Fibroblast of skin of left biceps (primary cell): ENCODE measurements at regions not wholly inside any gene's neighbourhood (a gene's known extent, or its start where the extent isn't known, plus 50 kb on each side); places are given as distances from the start of the nearest gene placed in this dataset.

ENCODE experiments used
- DNase-seq, 2 experiments: peaks; one replicate each; pipeline ENCODE4 v3.0.0-alpha.2; 2013; ENCODE audit warnings: low read depth in 2 of 2

DNA sequence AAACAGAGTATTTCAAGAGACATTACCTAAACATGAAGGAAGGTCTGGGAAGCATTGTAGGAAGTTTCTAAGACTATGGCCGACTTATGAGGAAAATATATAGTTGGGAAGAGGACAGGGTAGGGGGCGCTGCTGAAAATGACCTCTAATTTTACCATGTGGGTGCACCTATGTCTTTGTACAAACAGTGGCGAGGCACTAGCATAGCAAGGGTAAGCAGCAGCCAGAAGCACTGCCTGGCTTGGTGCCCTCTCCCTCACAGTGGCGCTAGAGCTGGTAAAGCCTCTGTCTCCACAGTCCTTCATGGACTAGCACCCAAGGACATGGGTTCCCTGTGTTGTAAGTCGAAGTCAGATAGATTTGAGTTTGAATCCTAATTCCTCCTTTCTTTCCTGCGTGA, 461.2 kb downstream of the INHBA start:
- DNase-seq: no peak

DNA sequence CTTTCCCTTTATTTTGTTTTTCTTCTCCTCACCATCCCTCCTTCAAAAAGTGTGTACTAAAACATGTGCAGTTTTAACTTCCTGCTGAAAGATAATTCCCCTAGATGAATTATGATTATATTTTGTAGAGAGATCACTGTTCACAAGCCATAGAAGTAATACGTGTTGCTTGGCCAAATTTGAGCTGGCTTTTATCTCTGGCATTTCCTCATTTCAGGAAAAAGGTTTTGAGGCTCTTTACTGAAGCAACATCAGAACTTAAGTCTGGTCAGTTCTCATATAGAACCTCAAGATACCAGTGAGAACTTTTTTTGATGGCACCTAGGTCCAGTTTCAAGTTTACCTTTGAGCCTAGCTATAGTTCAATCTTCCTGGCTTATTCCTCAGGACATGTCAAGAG, 463.3 kb downstream of the INHBA start:
- no peak for DNase-seq

DNA sequence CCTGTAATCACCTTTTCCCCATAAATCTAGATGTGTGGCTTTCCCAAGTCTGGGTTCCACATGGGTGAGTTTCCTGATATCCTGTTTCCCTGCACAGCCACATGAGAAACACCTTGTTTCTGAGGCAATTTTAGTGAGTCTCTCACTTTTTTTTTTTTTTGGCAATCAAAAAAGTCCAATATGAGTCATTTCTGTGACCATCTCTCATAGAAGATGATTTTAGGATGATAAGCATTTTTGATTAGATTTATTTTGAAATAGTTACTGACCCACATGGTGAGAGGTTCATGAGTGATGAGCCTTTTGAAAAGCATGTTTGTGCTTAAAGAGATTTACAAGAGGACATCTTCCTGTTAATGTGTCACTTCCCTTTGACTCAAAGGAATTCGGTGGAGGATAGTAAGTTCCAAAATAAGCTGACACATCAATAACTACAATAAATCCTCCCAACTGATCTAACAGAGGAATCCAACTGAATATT, 464.0 kb downstream of the INHBA start:
- peak; percentile 33 to 36 for DNase-seq

DNA sequence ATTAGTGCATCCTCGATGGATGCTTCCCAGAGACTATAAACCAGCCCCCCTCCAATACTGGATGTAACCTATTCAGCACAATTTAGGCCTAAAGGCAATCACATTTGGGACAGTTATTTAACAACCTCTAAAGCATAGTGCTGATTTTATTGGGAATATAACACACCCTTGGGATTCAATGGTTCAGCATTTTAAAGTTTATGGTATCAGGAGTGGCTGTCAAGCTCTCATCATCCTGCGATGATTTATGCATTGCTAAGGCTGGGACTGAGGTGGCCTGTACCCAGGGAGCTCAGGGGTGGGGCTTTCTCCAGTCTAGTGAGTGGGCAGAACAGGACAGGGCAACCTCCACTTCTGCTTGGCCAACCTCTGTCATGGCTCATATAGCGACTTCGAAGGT, 464.9 kb downstream of the INHBA start:
- no peak for DNase-seq

DNA sequence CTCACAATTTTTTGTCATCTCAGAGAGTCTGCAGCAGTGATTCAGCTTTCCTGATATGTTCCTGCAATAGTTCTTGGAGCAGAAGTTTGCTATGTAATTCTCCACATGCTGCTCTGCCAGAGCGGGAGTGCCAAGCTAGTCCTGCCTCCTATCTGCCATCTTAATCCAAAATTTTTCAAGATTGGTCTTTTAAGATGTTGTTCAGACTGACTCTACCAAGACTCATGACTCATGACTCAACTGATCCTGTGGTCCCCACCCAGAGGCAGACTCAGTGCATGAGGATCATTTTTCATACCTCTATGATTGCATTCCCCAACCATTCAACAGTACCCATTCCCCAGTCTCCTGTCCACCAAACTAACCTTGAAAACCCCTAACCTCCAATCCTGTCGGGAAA, 470.8 kb downstream of the INHBA start:
- DNase-seq: no peak

DNA sequence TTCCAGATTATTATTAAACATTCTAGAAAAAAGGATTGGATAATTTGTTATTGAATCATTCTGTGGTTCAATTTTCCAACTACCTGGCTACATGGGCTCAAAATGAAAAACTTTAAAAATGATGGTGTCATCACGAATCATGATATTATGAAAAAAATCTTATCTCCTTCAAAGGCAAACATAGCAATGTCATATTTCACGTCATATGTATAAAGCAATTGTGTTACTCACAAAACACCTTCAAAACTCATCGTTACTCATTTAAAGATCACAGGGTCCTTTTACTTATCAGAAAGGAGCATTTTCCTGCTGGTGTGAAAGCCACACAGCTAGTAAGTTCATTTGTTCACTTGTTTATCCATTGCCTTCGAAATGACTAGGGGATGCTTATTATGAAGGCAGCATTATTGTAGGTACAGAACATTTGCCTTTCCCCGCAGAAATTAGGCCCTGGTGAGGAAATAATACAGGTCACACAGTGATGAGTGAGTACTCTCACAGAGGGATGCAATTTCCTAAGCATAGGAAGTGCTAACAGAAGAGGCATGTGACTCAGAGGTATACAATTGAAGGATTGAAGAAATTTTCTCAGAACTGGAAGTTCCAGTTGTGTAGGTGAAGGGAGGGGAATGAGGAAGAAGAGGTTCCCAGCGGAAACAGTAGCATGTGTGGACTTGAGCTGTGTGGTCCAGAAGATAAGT, 478.7 kb downstream of the INHBA start:
- peak in 1 of 2 experiments; percentile 2 for DNase-seq

DNA sequence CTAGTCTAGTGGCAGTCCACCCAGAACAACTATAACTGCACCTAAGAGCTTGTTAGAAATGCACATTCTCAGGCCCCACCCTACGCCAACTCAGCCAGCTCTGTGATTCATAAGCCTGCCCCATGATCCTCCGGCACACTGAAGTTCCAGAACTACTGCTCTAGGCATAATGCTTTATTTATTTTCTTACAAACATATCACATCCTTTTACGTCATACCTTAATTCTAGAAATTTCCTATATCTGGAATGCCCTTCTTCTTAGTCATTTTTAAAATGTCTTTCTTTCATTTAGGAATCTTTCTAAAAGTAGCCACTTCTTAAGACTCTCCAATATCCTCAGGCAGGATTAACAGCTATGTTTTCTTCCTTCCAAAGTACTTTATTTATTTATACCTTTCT, 480.1 kb downstream of the INHBA start:
- no peak for DNase-seq

DNA sequence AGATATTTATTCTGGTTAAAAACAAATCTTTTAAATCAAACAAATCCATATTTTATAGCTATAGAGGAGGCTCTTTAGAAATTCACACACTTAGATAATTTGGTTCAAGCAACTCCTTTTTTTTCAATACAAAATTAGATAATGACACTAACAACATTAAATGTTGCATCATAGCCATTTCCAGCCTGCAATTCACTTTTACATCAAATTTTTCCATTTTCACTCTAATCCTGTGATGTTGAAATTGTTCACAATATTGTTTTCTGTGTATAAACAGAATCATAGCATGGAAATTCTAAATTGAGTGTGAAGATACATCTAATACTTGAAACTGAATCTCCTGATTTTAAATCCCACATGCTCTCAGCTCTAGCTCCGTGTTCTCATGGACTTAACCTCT, 482.6 kb downstream of the INHBA start:
- DNase-seq: no peak

DNA sequence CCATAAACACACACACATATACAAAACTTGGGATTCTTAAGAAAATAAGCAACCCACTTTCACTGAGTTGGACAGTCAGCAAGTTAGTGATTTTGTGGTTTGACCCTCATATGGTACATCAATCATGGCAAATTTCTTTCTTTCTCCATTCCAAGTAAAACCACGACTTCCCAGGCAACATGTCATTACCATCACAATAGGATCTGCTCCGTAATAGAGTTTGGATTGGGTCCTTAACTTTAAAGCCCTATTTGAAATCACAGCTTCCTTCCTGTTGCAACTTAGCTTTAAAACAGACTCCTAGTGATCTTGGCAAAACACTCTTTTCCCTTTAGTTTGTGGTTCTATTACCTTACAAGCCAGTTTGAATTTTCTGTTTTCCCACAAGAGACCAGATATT, 483.6 kb downstream of the INHBA start:
- peak; percentile 11 to 14 for DNase-seq

DNA sequence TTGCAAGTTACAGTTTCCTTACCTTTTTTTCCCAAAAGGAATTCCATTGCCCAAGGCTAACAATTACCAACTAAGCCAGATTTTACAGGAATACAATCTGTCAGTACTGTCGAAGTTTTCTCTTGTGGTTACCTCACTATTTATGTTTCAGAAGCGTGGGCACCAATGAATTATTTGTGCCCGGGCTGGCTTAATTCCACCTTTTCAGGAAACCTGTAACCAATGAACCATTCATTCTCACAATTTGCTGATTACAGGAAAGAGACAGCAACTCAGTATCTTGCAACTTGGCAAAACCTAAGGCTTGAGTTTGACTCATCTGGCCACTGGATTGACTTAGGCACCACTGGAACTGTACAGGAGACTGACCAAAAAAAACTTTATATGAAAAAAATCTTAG, 485.6 kb downstream of the INHBA start:
- DNase-seq: no peak

DNA sequence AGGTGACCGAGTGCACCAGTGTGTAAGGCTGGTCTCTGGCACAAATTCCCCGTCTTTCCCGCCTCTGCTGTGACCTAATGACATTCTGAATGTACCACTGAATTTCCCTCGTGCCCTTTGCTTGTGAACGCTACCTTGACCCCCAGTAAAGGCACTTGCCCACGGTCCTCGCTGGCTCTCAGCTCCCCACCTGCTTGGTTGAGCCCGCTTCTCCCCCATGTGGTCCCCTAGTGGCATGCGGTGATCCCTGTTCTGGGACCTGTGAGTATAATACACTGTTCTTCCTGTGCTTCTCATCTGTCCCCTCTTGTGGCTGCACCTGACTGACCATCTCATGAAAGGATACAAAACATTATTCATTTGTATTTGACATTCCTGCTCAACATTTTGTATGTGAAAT, 495.7 kb downstream of the INHBA start:
- no peak for DNase-seq

DNA sequence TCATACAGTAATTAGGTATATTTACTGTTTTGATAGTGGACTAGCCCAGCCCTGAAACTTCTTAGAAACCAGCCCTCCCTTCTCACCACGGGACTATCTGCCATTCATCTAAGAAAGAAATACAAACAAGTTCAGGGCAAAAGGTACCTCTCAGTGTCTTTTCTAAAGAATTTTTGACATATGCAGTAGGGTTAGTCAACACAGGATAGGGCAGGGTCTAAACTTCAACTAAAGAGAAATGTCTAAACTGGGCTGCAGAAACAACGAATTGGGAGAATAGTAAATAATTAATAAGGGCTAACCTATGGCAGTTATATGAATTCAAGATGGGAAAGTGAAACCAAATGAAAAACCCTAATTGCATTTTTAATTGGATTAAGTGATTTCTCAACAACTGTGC, 496.6 kb downstream of the INHBA start:
- DNase-seq: no peak

DNA sequence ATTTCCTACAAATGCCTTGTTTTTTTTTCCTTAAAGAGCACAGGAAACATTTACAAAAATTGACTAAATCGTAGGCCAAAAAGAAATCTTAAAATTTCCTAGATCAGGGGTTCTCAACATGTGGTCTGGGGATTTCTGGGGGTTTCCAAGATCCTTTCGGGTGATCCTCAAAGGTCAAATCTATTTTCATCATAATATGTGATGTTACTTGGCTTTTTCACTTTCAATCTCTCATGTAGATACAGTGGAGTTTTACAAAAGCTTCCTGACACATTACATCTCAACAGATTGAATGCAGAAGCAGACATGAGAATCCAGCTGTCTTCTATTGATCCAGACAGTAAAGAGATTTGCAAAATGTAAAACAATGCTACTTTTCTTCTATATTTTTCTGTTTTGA, 497.3 kb downstream of the INHBA start:
- no peak for DNase-seq

DNA sequence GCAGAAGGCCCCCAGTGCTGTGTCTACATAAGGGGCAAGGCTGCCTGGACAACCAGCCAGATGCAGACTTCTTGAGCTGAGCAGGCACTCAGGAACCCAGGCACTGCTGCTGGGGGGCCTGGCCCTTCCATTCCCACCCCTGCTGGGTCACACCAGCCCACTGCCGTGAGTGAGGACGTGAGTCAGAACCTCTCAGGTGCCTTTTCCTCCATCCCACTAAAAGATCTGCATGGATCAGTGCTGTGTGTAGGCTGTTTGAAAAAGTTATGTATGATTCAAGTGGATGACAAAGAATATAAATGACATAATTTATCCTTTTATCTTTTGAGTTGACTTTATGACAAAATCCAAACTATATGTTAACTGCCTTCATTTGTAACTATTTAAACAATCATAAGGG, 499.3 kb downstream of the INHBA start:
- DNase-seq: no peak

DNA sequence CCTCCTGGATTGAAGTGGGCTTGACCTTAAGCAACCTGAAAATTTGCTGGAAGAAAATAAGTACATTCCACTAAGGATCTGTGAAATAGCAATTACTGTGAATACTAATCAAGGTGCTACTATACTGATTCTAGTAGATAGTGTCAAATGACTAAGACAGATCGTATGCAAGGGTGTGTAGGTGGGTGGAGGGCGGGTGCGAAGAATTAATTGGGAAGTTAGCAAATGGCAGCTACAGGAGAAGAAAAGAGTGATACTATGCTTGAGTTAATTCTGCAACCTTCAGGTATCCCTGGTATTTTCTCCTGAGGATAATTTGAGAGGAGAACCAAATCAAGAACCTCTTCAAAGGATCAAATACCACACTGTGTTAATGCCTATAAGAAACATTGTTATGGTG, 501.9 kb downstream of the INHBA start:
- DNase-seq: no peak

DNA sequence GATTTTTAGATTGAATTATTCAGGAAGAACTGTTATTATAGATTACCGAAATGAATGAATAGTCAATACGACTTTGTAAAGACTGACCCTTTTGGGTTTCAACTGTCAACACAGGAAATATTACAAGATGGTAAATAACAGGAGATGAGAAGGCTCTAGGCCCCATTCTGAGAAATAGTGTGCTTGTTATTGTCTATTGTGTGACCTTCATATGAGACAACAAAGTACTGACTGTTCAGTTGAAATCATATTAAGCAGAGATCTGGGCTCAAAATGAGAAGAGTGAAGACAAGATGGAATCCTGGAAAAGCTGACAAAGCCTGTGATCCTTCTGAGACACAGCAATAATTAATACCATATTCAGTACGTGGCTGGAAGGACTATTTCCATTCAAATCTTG, 503.8 kb downstream of the INHBA start:
- DNase-seq: no peak

DNA sequence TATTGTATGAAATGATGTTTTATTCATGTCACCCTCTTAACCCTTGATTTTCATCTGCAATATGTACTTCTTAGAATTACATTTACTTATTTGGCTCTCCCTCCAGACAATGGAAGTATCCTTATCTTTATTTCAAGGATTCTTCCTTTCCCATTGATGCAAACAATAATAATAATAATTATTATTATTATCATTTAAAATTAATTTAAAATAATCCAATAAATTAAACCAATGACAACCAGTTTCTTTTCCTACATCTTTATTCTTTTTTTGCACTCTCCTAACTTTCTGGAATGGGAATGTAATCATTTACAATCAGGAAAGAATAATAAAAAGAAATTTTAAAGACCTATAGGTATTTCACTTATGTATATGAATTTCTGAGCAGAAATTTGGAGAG, 504.4 kb downstream of the INHBA start:
- DNase-seq: no peak

DNA sequence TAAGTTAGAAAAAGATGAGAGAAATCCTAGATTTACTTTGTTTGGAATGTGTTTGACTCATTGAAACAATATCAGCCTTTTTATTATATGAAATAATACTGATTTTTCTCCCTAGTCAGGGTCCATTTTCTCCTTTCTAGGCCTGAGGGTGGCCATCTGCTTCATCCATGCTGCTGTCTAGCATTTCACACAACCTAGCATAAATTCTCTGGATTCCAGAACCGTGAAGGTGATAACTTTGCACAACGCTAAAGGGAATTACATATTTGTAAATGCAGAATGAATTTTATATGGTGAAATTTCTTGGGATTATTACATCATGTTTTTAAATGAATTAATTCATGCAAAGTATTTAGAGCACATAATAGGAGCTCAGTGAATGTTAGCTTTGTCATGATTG, 505.1 kb downstream of the INHBA start:
- no peak for DNase-seq

DNA sequence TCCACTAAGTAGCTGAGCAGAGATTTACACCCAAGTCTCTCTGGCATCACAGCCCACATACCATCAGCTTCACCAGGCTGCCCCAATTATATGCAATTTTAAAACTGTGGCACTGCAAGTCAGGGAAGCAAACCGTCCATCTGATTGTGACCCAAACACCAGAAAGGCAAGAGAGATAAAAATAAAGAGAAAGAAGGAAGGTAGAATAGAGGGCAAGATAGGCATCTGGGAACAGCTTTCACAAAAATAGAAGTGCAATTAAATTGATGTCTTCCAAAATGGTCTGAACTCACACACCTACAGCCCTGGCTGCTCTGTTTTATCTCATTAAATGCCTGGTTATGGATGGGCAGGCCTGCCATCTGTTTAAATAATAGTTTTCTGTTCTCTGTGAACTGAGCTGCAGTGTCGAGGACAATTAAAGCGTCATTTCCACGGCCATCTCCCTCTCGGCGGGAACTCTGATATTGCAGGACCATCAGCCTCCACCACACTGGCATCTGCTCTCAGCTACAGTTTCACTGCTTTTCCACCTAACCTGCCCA, 509.1 kb downstream of the INHBA start:
- no peak for DNase-seq

DNA sequence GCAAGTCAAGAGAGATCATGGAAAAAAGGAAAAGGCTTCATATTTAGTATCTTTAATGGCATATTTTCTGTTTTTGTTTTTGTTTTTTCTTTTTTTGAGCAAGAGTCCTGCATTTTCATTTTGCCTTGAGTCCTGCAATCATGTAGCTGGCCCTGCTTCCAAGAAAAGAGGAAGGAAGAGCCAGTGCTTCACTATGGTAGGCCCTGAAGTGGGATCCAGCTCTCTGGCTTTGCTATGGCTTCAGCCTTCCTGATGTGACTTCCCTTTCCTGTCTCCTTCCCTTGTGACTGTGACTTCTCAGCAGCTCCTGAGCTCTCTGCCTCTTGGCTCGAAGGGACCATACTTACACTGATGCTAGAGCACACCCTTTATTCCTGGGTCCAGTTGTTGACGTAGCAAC, 512.3 kb downstream of the INHBA start:
- no peak for DNase-seq

DNA sequence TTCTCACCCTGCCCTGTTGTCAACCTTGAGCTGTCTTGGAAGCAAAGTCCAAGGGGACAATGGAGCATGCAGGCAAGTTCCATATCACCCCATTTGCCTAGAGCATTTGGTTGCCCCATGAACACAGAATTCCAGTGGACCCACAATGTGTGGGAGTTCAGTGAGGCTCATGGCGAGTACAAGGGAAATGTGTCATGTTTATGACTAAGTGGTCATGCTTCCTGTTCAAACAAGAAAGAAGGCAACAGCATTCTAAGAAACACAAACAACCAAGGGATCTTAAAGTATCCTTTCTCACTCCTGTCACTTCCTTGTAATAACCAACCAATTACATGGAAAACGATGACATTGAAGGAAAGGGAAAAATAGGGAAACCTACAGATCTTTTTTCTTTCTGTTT, 513.0 kb downstream of the INHBA start:
- DNase-seq: peak in 1 of 2 experiments; percentile 26

DNA sequence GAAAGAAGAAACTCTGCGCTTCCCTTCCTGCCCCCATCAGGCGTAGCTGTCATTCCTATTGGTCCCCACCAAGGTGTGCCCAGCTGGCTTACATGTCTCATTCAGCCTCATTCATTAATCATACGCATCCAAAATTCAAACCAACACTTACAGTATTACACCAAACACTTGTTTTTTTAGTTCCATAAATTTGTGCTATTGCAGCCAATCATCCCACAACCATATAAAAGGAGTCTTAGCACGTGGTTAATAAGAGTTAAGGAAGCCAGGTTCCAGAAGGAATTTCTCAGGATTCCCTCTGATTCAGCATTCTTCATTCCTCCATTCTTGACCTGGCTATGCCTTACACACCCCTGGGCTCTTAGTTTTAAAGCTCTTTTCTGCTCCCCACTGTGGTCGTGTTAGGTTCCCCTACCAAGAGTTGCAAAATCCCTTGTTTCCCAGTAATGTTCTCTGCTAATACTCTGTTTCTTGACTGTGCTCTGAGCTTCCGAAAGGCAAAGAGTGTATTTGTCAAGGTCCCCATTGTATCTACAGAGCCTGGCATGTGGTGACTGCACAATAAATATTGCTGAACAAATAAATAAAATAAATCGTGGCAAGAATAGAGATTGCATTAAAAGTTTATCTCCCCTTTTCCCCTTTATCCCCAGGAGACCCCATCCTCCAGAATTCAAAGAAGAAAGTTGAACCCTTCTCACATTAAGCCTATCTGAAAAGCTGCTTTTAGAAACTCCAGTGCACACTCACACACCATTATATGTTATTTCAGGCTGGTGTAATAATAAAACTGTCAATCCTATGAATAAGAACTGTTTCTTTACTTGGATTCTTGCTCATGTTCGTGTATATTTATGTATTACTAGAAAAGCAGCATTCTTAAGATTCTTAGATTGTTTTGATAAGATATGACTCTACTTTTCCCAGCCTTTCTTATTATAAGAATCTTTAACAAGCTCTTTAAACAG, 514.4 kb downstream of the INHBA start:
- peak in 1 of 2 experiments; percentile 72 for DNase-seq

DNA sequence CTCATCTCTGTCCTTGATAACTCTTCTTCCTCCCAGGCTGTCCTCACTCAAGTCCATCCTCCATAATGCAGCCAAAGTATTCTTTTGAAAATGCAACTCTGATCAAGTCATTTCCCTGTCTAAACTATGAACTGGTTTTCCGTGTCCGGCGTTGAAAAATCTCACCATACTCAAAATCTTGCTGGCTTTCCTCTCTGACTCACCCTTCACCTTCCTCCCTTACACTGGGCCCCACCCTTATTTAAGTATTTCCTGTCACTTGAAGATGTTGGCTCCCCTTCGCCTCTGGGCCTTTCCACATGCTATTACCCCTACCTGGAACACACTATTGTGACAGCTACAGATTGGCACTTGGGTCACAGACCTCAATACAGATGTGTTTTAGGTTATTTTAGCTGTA, 515.6 kb downstream of the INHBA start:
- no peak for DNase-seq
